ENCODE measurements at regions not wholly inside any gene's neighbourhood (a gene's known extent, or its start where the extent isn't known, plus 50 kb on each side); places are given as distances from the start of the nearest gene placed in this dataset.
A peak's percentile ranks its signal among the peaks of the same experiment; 100 is the strongest.
"Not testable (repeated sequence)": the region's sequence is repeated elsewhere in the genome, so short reads cannot be mapped to it uniquely, and the experiment has no call there.

- DNase-seq (ENCODE audit: low read depth); H3K4me3 ChIP-seq (ENCODE audit: low read depth, low read length); in situ Hi-C loops (cut with HindIII; ENCODE audit: low sequenced_read_pairs): not testable (repeated sequence)
Measured at GRCh38 chrX:115840729-115841409, 279.9 kb downstream of the PLS3 start.

DNA sequence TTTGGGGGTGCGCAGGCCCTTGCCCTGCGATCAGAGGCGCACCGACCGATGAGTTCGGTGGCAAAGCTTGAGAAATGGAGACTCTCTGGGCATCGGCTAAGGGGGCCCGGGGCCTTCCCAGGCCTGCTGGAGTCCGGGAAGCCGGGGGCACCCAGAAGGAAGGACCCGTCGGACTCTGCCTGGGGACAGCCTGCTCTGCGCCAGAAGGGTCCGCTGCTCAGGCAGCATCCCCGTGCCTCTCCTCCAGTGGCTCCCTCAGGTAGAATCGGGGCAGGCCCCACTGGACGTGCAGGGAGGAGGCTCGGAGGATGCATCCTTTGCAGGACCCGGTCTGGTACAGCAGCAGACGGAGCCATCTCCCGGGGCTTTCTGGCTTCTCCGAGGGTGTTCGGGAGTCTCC lies 290.0 kb downstream of the PLS3 start:
- in situ Hi-C loops (cut with HindIII; ENCODE audit: low sequenced_read_pairs); H3K4me3 ChIP-seq (ENCODE audit: low read depth, low read length); DNase-seq (ENCODE audit: low read depth): not testable (repeated sequence)

DNA sequence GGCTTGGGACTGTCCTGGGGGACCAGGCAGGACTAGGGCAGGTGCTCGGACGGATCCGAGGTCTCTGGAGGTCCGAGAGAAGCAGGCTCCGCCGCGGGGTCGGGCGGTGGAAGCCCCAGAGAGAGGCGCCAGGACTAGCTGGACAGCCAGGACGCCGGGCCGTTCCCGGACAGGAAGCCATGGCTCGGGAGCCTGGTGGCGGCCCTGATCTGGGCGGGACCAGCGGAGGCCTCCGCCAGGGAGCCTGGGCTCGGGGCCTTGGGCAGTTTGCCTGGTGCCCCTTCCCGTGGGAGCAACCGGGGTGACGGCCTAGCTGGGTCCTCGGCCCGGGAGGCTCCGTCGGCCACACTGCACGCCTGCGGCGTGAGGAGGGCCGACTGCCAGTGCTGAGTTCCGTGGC lies 292.3 kb downstream of the PLS3 start:
- H3K4me3 ChIP-seq (ENCODE audit: low read depth, low read length); DNase-seq (ENCODE audit: low read depth); in situ Hi-C loops (cut with HindIII; ENCODE audit: low sequenced_read_pairs): not testable (repeated sequence)

GRCh38 chrX:115881170-115881569 lies 289.4 kb upstream of the AGTR2 start:
- in situ Hi-C loops (cut with HindIII; ENCODE audit: low sequenced_read_pairs); DNase-seq (ENCODE audit: low read depth); H3K4me3 ChIP-seq (ENCODE audit: low read depth, low read length): not testable (repeated sequence)

DNA sequence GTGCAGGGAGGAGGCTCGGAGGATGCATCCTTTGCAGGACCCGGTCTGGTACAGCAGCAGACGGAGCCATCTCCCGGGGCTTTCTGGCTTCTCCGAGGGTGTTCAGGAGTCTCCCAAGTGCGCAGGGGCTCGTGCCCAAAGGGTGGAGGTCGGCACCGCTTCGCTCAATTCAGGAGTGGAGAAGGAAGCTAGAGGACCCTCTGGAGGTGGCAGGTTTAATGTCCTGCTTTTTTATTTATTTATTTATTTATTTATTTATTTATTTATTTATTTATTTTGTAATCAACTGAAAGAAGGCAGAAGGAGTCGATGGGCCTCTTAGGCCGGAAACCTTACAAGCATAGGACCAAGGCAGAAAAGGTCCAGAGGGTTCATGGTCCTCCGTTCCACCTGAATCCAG lies 286.4 kb upstream of the AGTR2 start:
- in situ Hi-C loops (cut with HindIII; ENCODE audit: low sequenced_read_pairs); DNase-seq (ENCODE audit: low read depth); H3K4me3 ChIP-seq (ENCODE audit: low read depth, low read length): not testable (repeated sequence)

- DNase-seq (ENCODE audit: low read depth); in situ Hi-C loops (cut with HindIII; ENCODE audit: low sequenced_read_pairs): not testable (repeated sequence)
- H3K4me3 ChIP-seq (ENCODE audit: low read depth, low read length): peak overlapping the region; percentile 23
Measured at GRCh38 chrX:115888041-115888440, 282.5 kb upstream of the AGTR2 start.

GRCh38 chrX:115888519-115888918 lies 282.0 kb upstream of the AGTR2 start:
- DNase-seq (ENCODE audit: low read depth); in situ Hi-C loops (cut with HindIII; ENCODE audit: low sequenced_read_pairs); H3K4me3 ChIP-seq (ENCODE audit: low read depth, low read length): not testable (repeated sequence)

- in situ Hi-C loops (cut with HindIII; ENCODE audit: low sequenced_read_pairs): no loop called here
- DNase-seq (ENCODE audit: low read depth): no peak
- no peak overlapping the region for H3K4me3 ChIP-seq (ENCODE audit: low read depth, low read length)
- no peak for TF ChIP-seq CTCF (IDR thresholded peaks at IDR 0.05; ENCODE audit: low read depth, low read length, missing control alignments)
Measured at GRCh38 chrX:115889121-115889890, 281.2 kb upstream of the AGTR2 start.

DNA sequence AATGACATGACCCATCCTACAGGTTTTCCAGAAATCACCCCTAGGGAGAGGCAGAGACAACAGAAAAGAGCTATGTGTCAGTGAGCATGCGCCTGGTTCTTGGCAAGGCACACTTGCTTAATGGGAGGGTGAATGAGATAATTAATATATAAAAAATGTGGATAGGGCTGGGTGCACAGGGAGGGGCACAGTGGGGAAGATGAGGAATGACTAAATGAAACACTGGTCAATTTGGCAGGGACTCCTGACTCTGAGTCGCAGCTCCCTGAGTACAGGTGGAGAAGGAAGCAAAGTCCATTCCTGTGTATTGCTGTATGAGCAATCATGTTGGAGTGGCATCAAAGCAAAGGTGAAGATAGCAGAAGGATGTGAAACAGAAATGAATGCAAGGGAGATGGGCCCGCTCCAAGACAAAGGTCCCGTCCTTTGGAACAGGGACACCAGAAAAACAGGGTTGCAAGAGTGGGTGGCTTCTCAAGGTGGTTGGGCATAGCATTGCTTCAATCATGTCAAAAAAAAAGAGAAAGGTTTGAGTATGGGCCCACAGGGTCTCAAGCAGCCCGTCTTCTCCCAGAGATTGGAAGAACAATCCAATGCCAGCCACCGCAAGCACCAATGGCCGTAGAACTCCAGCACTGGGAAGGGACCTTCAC lies 278.4 kb upstream of the AGTR2 start:
- no peak for DNase-seq (ENCODE audit: low read depth)
- TF ChIP-seq CTCF (IDR thresholded peaks at IDR 0.05; ENCODE audit: low read depth, low read length, missing control alignments): no peak
- in situ Hi-C loops (cut with HindIII; ENCODE audit: low sequenced_read_pairs): no loop called here
- H3K4me3 ChIP-seq (ENCODE audit: low read depth, low read length): peak overlapping the region; percentile 21

- DNase-seq (ENCODE audit: low read depth): no peak
- peak overlapping the region; percentile 21 for H3K4me3 ChIP-seq (ENCODE audit: low read depth, low read length)
- in situ Hi-C loops (cut with HindIII; ENCODE audit: low sequenced_read_pairs): no loop called here
- peak; percentile 6 for TF ChIP-seq CTCF (IDR thresholded peaks at IDR 0.05; ENCODE audit: low read depth, low read length, missing control alignments)
Measured at GRCh38 chrX:115892787-115893671, 277.5 kb upstream of the AGTR2 start.
